Type B pancreatic cell (in vitro differentiated cells): ENCODE measurements at regions not wholly inside any gene's neighbourhood (a gene's known extent, or its start where the extent isn't known, plus 50 kb on each side); places are given as distances from the start of the nearest gene placed in this dataset.
"Not testable (repeated sequence)": the region's sequence is repeated elsewhere in the genome, so short reads cannot be mapped to it uniquely, and the experiment has no call there.

Experiments
- DNase-seq: peaks from one replicate; pipeline ENCODE4 v3.0.0; 2021; ENCODE audit warnings: mixed read lengths; ENCODE audit not compliant: unreplicated experiment; ENCODE audit errors: extremely low spot score
- H3K27ac Mint-ChIP-seq: 2 replicates; pipeline ENCODE4 v1.8.0; 2021; ENCODE audit warnings: mild to moderate bottlenecking, mixed read lengths
- H3K27me3 Mint-ChIP-seq: 2 replicates; pipeline ENCODE4 v1.8.0; 2021; ENCODE audit warnings: mixed read lengths
- H3K36me3 Mint-ChIP-seq: 2 replicates; pipeline ENCODE4 v1.8.0; 2021; ENCODE audit warnings: mixed read lengths
- H3K4me1 Mint-ChIP-seq: one replicate; pipeline ENCODE4 v1.8.0; 2021; ENCODE audit warnings: mixed read lengths; ENCODE audit not compliant: unreplicated experiment
- H3K4me3 Mint-ChIP-seq: 2 replicates; pipeline ENCODE4 v1.8.0; 2021; ENCODE audit warnings: mild to moderate bottlenecking, mixed read lengths
- H3K9me3 Mint-ChIP-seq: 2 replicates; pipeline ENCODE4 v1.8.0; 2021; ENCODE audit warnings: mixed read lengths
- CTCF ChIP-seq: fragments of 200-600 bp; sonication (generic); conservative IDR thresholded peaks from 2 replicates; pipeline ENCODE4 v1.5.0; 2021; ENCODE audit warnings: antibody characterized with exemption, mild to moderate bottlenecking

- TF ChIP-seq CTCF, result no peak
- Mint-ChIP-seq H3K9me3 (peaks cover 14% of the 10 kb centered on the region), H3K27ac (no peak overlapping the region), H3K4me3 (no peak overlapping the region), H3K27me3 (no peaks in the 10 kb centered on the region), H3K36me3 (no peaks in the 10 kb centered on the region), H3K4me1 (no peaks in the 10 kb centered on the region)
- DNase-seq, result no peak
Observed at GRCh38 chr18:14935210-14935609, 187.2 kb downstream of the ANKRD30B start.

GRCh38 chr18:14936313-14936712, 188.3 kb downstream of the ANKRD30B start:
- H3K27me3 Mint-ChIP-seq, result no peaks in the 10 kb centered on the region
- no peaks in the 10 kb centered on the region for H3K36me3 Mint-ChIP-seq
- H3K27ac Mint-ChIP-seq, result no peak overlapping the region
- H3K9me3 Mint-ChIP-seq, result peaks cover 14% of the 10 kb centered on the region
- DNase-seq, result no peak
- TF ChIP-seq CTCF, result no peak
- H3K4me1 Mint-ChIP-seq, result no peaks in the 10 kb centered on the region
- H3K4me3 Mint-ChIP-seq, result no peak overlapping the region

GRCh38 chr18:14937271-14937670, 189.3 kb downstream of the ANKRD30B start:
- Mint-ChIP-seq H3K27me3 (no peaks in the 10 kb centered on the region), H3K9me3 (peaks cover 14% of the 10 kb centered on the region), H3K4me1 (no peaks in the 10 kb centered on the region), H3K36me3 (no peaks in the 10 kb centered on the region), H3K27ac (no peak overlapping the region), H3K4me3 (no peak overlapping the region)
- no peak for TF ChIP-seq CTCF
- DNase-seq, result no peak

- Mint-ChIP-seq H3K4me3 (no peak overlapping the region), H3K36me3 (no peaks in the 10 kb centered on the region), H3K27me3 (no peaks in the 10 kb centered on the region), H3K4me1 (no peaks in the 10 kb centered on the region), H3K9me3 (peaks cover 14% of the 10 kb centered on the region), H3K27ac (no peak overlapping the region)
- peak; percentile 44 for DNase-seq
- no peak for TF ChIP-seq CTCF
Observed at GRCh38 chr18:14939141-14939540, 191.2 kb downstream of the ANKRD30B start.

- not testable (repeated sequence) for H3K4me3 Mint-ChIP-seq, H3K27me3 Mint-ChIP-seq, H3K36me3 Mint-ChIP-seq, H3K4me1 Mint-ChIP-seq, H3K27ac Mint-ChIP-seq
- peak; percentile 45 for DNase-seq
- H3K9me3 Mint-ChIP-seq, result peaks cover 14% of the 10 kb centered on the region
Observed at GRCh38 chr18:14940106-14940505, 192.1 kb downstream of the ANKRD30B start.

GRCh38 chr18:14940735-14941134, 192.8 kb downstream of the ANKRD30B start:
- Mint-ChIP-seq H3K4me3 (no peak overlapping the region), H3K4me1 (no peaks in the 10 kb centered on the region), H3K27ac (no peak overlapping the region), H3K36me3 (no peaks in the 10 kb centered on the region), H3K27me3 (no peaks in the 10 kb centered on the region), H3K9me3 (peaks cover 14% of the 10 kb centered on the region)
- DNase-seq, result no peak
- no peak for TF ChIP-seq CTCF
